ENCODE measurements at regions not wholly inside any gene's neighbourhood (a gene's known extent, or its start where the extent isn't known, plus 50 kb on each side); places are given as distances from the start of the nearest gene placed in this dataset.

- DNase-seq (ENCODE audit: low read depth, low spot score): peak; percentile 73
These were observed 53.3 kb downstream of the FOXD1 start for GRCh38 chr5:73395256-73395655.

DNA sequence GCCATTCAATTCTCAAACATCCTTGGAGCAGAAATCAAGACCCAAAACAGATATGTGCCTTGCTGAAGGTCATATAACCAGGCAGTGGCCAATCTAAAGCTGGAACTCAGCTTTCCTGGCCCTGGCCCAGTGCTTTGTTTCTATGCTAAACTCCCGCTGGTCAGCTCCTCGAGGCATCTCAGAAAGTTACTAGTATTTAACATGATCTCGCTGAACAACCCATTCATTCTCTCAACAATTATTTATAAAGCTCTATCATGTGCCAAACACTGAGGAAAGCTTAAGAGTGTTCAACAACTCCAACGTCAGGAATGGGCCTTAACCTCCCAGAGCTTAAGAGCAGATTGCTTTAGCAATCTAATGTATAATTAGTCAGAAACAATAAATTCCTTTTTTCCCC lies 54.0 kb downstream of the FOXD1 start:
- no peak for DNase-seq (ENCODE audit: low read depth, low spot score)

DNA sequence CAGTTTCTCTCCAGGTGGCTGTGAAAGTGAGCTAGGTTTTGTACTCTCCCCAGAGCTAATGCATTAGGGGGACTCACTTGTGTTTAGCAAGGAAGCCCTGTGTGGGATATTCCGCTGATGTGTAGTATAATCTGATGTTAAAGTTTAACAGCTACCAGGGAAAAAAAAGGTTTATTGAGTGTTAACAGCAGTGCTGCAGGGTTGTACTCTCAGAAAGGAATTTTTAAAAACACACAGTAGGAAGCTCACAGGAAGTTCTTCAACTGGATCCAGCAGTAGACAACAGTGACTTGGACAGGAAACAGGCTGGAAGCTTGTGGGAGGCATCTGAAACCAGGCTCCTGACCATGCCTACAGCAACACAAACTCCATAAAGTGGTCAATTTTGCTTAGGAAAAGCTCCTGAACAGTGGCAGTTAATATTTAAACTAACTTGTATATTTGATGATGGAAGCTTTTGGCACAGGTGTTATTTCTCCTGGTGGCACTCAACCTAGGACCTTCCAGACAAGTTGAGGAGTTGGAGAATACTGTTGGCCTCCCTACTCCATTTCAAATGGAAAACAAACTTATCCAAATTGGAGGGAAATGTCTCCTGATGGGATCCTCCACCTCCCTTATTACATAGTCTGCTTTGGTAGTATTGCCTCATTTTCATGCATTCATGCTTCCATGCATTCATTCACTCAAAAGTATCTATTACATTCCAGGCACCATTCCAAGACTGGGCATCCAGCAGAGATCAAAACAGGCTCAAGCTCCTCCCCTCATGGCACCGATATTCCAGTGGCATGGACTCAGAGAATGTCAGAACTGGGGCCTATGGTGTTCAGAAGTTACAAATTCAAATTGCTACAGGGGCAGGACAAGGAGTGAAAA lies 54.7 kb downstream of the FOXD1 start:
- DNase-seq (ENCODE audit: low read depth, low spot score): peak; percentile 40

- no peak for DNase-seq (ENCODE audit: low read depth, low spot score)
These were observed 55.8 kb downstream of the FOXD1 start for GRCh38 chr5:73392775-73393174.

DNA sequence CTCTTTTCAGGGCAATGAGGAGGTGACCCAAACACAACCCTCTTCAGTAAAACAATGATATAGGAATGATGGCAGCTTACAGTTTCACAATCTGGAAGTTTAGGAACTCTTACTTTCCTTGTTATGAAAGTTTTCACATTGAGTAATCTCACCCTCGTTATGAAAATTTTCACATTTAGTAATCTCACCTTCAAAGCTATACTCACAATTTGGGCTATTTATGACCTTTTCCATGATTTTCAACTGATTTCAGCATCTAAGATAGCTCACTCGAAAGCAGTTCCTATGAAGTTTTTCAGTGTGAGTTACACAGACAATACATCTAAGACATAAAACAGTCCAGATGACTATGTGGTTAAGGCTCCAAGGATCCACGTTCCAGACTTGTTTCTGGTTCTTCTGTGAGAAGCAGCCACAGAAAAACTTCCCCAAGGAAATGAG lies 57.1 kb downstream of the FOXD1 start:
- no peak for DNase-seq (ENCODE audit: low read depth, low spot score)

DNA sequence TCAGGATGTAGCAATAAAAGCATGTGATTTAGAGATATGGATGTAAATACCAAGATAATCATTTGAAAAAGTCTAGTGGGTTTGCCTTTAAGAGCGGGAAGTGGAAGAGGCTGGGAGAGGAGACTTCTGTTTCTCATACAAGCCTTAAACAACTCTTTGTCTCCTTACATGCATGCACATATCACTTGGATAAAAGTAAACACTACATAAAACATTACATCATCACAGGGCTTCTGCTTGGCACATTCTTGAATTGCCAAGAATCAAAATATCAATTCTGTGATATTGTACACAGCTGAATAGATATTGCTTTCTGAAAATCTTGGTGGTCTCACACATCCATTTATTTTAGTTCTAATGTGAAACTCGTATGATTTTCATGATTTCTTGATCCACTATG lies 57.6 kb downstream of the FOXD1 start:
- no peak for DNase-seq (ENCODE audit: low read depth, low spot score)

GRCh38 chr5:73388740-73389139 lies 59.8 kb downstream of the FOXD1 start:
- no peak for DNase-seq (ENCODE audit: low read depth, low spot score)

DNA sequence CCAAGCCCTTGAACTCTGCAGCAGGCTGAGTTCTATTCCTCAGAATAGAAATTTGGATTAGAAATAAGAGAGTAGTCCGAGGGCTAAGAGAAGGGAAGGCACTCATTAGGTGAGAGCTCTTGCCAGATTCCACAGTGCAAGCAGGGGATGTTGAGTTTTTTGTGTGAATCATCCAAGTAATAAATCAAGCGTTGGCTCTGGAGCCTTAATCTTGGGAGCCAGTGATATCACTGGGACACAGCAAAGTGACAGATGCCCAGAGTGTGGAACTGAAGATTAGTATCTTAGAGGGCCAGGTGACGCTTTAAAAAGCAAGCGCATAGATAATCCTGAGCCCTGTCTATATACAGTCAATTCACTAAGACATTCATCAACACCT lies 60.3 kb downstream of the FOXD1 start:
- no peak for DNase-seq (ENCODE audit: low read depth, low spot score)

- DNase-seq (ENCODE audit: low read depth, low spot score): peak; percentile 13
These were observed 60.8 kb downstream of the FOXD1 start for GRCh38 chr5:73387601-73388305.

- no peak for DNase-seq (ENCODE audit: low read depth, low spot score)
These were observed 61.4 kb downstream of the FOXD1 start for GRCh38 chr5:73387149-73387591.

DNA sequence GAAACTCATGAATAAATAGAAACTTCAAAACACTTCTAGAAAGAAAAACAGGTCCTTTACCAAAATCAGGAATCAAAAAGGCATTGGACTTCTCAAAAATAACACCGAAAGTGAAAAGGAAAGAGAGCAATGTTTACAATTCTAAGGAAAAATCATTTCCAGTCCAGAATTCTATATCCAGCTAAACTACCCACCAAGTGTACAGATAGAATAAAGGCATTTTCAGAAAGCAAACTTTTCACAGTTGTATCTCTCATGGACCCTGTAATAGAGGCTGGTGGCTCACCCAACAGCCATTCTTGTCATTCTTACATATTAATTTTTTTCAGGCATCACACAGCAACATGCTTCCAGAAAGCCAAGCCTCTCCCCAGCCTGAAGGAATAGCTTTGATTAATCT lies 63.7 kb downstream of the FOXD1 start:
- DNase-seq (ENCODE audit: low read depth, low spot score): no peak

DNA sequence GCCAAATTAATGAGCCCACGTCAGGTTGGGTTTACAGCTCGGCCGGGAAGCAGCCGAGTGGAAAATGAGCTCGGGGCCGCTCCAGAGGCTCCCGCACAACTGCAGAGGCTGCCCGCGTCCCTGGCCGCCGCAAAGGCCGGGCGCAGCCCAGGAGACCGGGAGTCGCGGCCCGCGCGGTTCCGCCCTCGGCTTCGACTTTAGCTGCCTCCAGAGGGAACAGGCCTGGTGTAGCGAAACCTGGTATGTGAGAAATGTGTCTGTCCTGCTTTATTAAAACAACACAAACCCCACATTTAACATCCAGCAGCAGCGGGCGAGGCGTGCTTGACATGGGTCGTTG lies 66.2 kb downstream of the FOXD1 start:
- peak; percentile 13 for DNase-seq (ENCODE audit: low read depth, low spot score)

GRCh38 chr5:73381590-73382400 lies 66.8 kb downstream of the FOXD1 start:
- peak; percentile 4 for DNase-seq (ENCODE audit: low read depth, low spot score)

DNA sequence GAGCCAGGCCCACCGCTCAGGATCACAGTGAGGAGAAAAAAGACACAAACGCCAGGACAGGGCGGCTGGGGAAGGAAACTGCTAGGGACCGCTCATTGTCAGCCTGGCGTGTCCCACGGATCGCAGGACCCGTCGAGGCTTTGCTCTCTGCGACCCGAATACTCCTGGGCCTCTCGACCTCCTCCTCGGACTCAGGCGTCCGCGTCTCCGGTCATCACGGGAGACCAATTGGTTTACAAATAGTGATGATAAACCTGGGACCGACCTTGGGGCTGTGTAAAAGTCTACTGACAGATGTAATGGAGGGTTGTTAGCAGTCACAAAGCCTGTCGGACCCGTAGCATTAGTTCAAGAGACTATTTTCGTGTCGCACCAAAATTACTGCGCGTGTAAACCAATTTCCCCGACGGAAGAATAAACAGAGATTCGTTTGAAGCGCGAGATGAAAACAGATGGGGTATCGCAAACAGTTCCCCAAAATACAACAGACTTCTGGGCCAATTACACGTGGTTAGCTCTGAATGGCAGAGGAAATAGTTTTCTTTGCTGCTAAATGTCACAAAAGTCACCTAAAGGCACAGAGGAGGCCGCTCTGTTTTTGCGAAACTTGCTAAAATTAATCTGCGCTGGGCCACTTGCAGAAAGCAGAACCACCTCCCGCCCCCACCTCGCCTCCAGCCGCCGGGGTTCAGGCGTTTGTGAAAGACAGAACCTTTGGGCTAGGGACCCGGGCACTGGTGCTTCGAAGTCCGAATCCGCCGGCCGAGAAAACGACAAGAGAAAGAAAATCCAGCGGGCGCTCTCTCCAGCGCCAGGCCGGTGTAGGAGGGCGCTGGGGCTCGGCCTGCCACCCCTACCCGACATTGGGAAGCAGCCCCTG lies 67.6 kb downstream of the FOXD1 start:
- DNase-seq (ENCODE audit: low read depth, low spot score): no peak

DNA sequence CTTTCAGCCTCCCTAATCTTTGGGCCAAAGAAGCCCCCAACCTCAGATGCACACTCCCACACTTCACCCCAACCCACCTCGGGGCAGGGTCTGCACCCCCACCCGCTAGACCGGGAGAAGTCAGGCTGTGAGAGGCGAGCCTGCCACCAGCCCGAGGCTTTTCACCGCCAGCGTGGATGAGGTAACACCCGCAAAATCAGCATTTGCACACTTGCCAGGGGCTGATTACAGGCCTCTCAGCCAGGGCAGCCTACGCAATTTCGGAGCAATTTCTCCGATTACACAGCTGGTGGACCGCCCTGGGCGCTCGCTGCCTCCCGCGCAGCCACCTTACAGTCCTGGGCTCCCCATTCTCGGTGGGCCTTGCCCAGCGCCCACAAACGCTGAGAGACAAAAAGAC lies 68.5 kb downstream of the FOXD1 start:
- peak; percentile 42 for DNase-seq (ENCODE audit: low read depth, low spot score)

- DNase-seq (ENCODE audit: low read depth, low spot score): no peak
These were observed 69.1 kb downstream of the FOXD1 start for GRCh38 chr5:73379435-73379834.

DNA sequence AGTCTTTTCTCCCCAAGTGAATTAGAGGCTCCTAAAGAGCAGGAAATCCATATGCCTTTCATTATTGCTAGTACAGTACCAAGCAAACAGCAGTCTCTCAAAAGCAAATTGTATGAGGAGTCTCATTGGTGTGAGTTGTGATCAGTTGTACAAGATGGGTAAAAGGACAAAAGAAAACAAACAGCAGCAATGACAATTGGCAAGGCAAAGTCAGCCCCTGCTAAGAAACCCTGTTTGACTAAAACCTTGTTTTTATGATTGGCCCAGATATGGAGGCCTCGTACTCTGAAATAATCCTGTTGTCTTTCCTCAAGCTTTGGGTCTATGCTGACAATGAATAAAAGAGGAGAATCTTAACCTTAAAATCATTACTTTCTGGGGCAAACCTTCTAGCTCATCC lies 69.8 kb downstream of the FOXD1 start:
- DNase-seq (ENCODE audit: low read depth, low spot score): no peak

GRCh38 chr5:73378070-73378469 lies 70.5 kb downstream of the FOXD1 start:
- no peak for DNase-seq (ENCODE audit: low read depth, low spot score)

DNA sequence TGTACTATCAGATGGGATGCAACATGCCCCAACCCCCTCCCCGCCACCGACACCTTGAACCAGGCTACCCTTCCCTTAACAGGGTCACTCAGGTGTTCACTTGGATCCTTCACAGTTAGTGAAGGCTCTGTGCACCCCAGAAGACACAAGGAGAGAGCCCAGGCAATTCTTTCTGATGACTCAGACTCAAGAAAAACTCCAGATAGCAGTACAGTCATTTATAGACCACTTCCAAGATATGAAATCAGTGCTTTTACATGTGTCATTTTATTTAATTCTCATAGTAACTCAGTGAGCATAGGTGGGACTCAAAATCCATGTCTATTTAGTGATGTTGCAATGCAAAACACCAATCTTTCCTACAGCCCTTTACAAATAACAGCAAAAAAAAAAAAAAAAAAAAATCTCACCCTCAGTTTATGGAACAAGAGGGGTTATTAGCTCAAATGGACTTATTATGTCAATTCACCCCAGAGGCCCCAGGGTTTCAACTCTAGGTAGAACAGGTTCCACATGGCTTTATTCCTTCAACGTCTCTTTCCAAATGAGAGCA lies 71.9 kb downstream of the FOXD1 start:
- DNase-seq (ENCODE audit: low read depth, low spot score): peak; percentile 56

DNA sequence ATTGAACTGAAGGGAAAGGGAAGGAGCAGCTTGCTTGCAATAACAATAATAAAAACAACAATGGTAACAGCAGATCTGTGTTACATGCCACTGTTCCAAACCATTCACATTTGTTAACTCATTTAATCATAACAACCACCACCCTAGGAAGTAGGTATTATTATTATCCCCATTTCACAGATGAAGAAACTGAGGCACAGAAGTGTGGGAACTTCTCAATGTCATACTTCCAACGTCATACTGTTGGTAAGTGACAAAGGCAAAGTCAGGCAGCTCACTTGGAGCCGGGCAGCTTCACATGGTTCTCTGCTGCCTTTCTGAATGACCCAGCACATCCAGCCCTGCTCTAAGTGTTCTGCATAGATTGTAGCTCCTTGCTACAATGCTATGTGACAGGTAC lies 72.6 kb downstream of the FOXD1 start:
- DNase-seq (ENCODE audit: low read depth, low spot score): no peak

DNA sequence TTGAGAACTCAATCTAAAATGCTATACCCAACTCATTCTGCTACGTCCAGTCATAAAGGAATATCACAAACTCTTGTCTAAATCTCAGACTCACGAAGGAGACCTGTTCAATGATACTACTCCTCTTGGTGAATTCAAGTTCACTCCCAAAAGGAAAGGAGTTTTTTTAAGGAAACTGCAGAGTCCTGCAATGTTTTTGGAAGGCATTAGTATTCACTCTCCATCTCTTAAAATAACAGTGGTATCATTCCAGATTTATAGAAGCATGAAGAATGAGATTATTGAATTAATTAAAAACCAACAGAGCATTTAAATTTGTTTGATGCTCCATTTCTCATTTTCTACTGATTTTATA lies 73.4 kb downstream of the FOXD1 start:
- no peak for DNase-seq (ENCODE audit: low read depth, low spot score)

All from astrocyte of the hippocampus (primary cell).